GM18907 (cell line): ENCODE measurements at regions not wholly inside any gene's neighbourhood (a gene's known extent, or its start where the extent isn't known, plus 50 kb on each side); places are given as distances from the start of the nearest gene placed in this dataset.

ENCODE experiments used
- ATAC-seq: cut with Tn5 transposase; IDR thresholded peaks from one replicate; pipeline ENCODE4 v1.9.1; 2021; ENCODE audit warnings: mild to moderate bottlenecking, moderate library complexity; ENCODE audit not compliant: unreplicated experiment

- ATAC-seq: no peak
These were observed 57.0 kb downstream of the PHLDA1 start for GRCh38 chr12:75974323-75975187.

GRCh38 chr12:75971253-75971652, 60.3 kb downstream of the PHLDA1 start:
- no peak for ATAC-seq

- ATAC-seq: no peak
These were observed 61.3 kb downstream of the PHLDA1 start for GRCh38 chr12:75970310-75970709.

- ATAC-seq: no peak
These were observed 61.8 kb downstream of the PHLDA1 start for GRCh38 chr12:75969768-75970167.

GRCh38 chr12:75965661-75966060, 65.9 kb downstream of the PHLDA1 start:
- no peak for ATAC-seq

- ATAC-seq: no peak
These were observed 67.4 kb downstream of the PHLDA1 start for GRCh38 chr12:75964150-75964549.

GRCh38 chr12:75961878-75962277, 69.7 kb downstream of the PHLDA1 start:
- ATAC-seq: no peak

- ATAC-seq: no peak
These were observed 70.5 kb downstream of the PHLDA1 start for GRCh38 chr12:75960954-75961661.

- ATAC-seq: peak; percentile 61
These were observed 71.3 kb downstream of the PHLDA1 start for GRCh38 chr12:75960086-75960910.

- no peak for ATAC-seq
These were observed 72.1 kb downstream of the PHLDA1 start for GRCh38 chr12:75959506-75959905.

- no peak for ATAC-seq
These were observed 72.5 kb downstream of the PHLDA1 start for GRCh38 chr12:75959060-75959459.

GRCh38 chr12:75955251-75955650, 76.3 kb downstream of the PHLDA1 start:
- no peak for ATAC-seq

GRCh38 chr12:75954749-75955148, 76.8 kb downstream of the PHLDA1 start:
- no peak for ATAC-seq

GRCh38 chr12:75954041-75954440, 77.5 kb downstream of the PHLDA1 start:
- no peak for ATAC-seq

- ATAC-seq: no peak
These were observed 78.2 kb downstream of the PHLDA1 start for GRCh38 chr12:75953312-75953906.

GRCh38 chr12:75951399-75952278, 79.9 kb downstream of the PHLDA1 start:
- no peak for ATAC-seq

GRCh38 chr12:75947156-75947723, 84.3 kb downstream of the PHLDA1 start:
- ATAC-seq: no peak

GRCh38 chr12:75945581-75945980, 86.0 kb downstream of the PHLDA1 start:
- no peak for ATAC-seq

- no peak for ATAC-seq
These were observed 86.6 kb downstream of the PHLDA1 start for GRCh38 chr12:75944905-75945432.
